ENCODE measurements at regions not wholly inside any gene's neighbourhood (a gene's known extent, or its start where the extent isn't known, plus 50 kb on each side); places are given as distances from the start of the nearest gene placed in this dataset.
"Not testable (repeated sequence)": the region's sequence is repeated elsewhere in the genome, so short reads cannot be mapped to it uniquely, and the experiment has no call there.

GRCh38 chr3:125779276-125779675, 184.0 kb upstream of the OSBPL11 start:
- not testable (repeated sequence) for TF ChIP-seq CTCF, POLR2A (IDR thresholded peaks at IDR 0.05)

All from testis (tissue), 2 donors.